K562 (cell line): ENCODE measurements at regions not wholly inside any gene's neighbourhood (a gene's known extent, or its start where the extent isn't known, plus 50 kb on each side); places are given as distances from the start of the nearest gene placed in this dataset.

Experiments used
- EWSR1 ChIP-seq: fragments of 450-650 bp; IDR thresholded peaks from 2 replicates; pipeline ENCODE4 v1.6.1; 2018; ENCODE audit warnings: borderline replicate concordance, mild to moderate bottlenecking, low read depth, moderate library complexity; ENCODE audit not compliant: partially characterized antibody
- HNRNPUL1 ChIP-seq: fragments of 200-400 bp; formaldehyde crosslinking; IDR thresholded peaks from 2 replicates; pipeline ENCODE4 v1.6.1; 2017; ENCODE audit warnings: low read length
- KAT8 ChIP-seq: fragments of 450-650 bp; IDR thresholded peaks from 2 replicates; pipeline ENCODE4 v1.6.1; 2016; ENCODE audit warnings: low read depth, mild to moderate bottlenecking
- KDM4B ChIP-seq, 2 experiments: fragments of 450-650 bp in 1 of 2; sonication (generic) in 1 of 2; IDR thresholded peaks; 2 replicates each; pipeline ENCODE4 v1.6.1; 2016 to 2017; ENCODE audit warnings: borderline replicate concordance in 2 of 2, antibody characterized with exemption in 1 of 2, low read depth in 1 of 2, mild to moderate bottlenecking in 1 of 2
- MAFG ChIP-seq: fragments of 450-650 bp; conservative IDR thresholded peaks from 2 replicates; pipeline ENCODE4 v1.6.1; 2016; ENCODE audit warnings: missing genetic modification characterization, missing compliant biosample characterization
- SAFB ChIP-seq: fragments of 200-400 bp; formaldehyde crosslinking; IDR thresholded peaks from 2 replicates; pipeline ENCODE4 v1.6.1; 2017; ENCODE audit warnings: low read depth, low read length, borderline replicate concordance
- ZNF436 ChIP-seq: fragments of 250-450, 450-650 bp; sonication (Bioruptor Pico); formaldehyde crosslinking; IDR thresholded peaks from 2 replicates; pipeline ENCODE4 v1.7.0; 2020; ENCODE audit warnings: mild to moderate bottlenecking
- TF ChIP-seq, protein P1 (sequence below): fragments of 250-450 bp; sonication (Bioruptor Pico); IDR thresholded peaks from 2 replicates; pipeline ENCODE4 v1.4.0; 2020
- TF ChIP-seq, protein P2 (sequence below): fragments of 250-450 bp; sonication (Bioruptor Pico); IDR thresholded peaks from 2 replicates; pipeline ENCODE4 v1.5.0; 2020; ENCODE audit warnings: mild to moderate bottlenecking

DNA sequence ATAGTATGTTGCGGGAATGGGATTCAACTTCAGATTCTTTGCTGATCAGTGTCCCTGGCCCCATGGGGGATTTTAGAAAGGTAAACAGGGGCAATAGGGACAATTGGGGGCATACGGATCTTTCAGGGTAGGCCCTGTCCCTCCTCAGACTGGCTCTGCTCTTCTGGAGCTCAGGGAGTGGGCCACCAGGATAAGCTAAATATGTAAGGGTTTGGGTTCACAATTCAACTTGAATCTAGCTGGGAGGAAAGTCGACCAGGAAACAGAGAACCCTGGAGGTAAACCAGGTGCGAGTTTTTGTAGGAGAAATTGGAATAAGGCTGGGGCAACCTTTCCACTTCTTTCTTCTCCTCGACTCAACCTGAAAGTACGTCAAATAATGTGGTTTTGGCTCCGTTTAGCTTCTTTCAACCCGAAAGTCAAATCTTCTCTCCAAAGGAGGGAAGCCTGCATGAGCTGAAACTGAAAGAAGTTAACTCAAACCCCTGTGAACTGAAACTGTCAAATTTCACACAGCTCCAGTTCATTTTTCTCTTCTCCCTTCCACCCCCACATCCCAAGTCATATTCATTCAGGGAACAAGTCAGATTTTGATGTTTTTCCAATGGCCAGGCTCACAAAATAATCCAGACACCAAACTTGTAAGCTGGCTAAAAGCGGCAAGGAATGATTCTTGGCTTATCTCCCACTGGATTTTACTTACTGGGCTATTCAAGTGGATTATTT is 278.2 kb downstream of the CLIC5 start (continued):
- TF ChIP-seq, protein P1, sequence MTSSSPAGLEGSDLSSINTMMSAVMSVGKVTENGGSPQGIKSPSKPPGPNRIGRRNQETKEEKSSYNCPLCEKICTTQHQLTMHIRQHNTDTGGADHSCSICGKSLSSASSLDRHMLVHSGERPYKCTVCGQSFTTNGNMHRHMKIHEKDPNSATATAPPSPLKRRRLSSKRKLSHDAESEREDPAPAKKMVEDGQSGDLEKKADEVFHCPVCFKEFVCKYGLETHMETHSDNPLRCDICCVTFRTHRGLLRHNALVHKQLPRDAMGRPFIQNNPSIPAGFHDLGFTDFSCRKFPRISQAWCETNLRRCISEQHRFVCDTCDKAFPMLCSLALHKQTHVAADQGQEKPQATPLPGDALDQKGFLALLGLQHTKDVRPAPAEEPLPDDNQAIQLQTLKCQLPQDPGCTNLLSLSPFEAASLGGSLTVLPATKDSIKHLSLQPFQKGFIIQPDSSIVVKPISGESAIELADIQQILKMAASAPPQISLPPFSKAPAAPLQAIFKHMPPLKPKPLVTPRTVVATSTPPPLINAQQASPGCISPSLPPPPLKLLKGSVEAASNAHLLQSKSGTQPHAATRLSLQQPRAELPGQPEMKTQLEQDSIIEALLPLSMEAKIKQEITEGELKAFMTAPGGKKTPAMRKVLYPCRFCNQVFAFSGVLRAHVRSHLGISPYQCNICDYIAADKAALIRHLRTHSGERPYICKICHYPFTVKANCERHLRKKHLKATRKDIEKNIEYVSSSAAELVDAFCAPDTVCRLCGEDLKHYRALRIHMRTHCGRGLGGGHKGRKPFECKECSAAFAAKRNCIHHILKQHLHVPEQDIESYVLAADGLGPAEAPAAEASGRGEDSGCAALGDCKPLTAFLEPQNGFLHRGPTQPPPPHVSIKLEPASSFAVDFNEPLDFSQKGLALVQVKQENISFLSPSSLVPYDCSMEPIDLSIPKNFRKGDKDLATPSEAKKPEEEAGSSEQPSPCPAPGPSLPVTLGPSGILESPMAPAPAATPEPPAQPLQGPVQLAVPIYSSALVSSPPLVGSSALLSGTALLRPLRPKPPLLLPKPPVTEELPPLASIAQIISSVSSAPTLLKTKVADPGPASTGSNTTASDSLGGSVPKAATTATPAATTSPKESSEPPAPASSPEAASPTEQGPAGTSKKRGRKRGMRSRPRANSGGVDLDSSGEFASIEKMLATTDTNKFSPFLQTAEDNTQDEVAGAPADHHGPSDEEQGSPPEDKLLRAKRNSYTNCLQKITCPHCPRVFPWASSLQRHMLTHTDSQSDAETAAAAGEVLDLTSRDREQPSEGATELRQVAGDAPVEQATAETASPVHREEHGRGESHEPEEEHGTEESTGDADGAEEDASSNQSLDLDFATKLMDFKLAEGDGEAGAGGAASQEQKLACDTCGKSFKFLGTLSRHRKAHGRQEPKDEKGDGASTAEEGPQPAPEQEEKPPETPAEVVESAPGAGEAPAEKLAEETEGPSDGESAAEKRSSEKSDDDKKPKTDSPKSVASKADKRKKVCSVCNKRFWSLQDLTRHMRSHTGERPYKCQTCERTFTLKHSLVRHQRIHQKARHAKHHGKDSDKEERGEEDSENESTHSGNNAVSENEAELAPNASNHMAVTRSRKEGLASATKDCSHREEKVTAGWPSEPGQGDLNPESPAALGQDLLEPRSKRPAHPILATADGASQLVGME (CRISPR knock-in tag) = no peak
- no peak for TF ChIP-seq EWSR1
- TF ChIP-seq, protein P2, sequence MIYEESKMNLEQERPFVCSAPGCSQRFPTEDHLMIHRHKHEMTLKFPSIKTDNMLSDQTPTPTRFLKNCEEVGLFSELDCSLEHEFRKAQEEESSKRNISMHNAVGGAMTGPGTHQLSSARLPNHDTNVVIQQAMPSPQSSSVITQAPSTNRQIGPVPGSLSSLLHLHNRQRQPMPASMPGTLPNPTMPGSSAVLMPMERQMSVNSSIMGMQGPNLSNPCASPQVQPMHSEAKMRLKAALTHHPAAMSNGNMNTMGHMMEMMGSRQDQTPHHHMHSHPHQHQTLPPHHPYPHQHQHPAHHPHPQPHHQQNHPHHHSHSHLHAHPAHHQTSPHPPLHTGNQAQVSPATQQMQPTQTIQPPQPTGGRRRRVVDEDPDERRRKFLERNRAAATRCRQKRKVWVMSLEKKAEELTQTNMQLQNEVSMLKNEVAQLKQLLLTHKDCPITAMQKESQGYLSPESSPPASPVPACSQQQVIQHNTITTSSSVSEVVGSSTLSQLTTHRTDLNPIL = no peak
- no peak for TF ChIP-seq KDM4B (IDR thresholded peaks at IDR 0.05; ENCODE audit: borderline replicate concordance in 2 of 2, low read depth in 1 of 2)
- TF ChIP-seq SAFB = no peak
- no peak for TF ChIP-seq ZNF436 (CRISPR knock-in tag)
- no peak for TF ChIP-seq HNRNPUL1
- TF ChIP-seq MAFG (tag) = no peak
- no peak for TF ChIP-seq KAT8
- TF ChIP-seq, all 486 proteins: peak for 0
